H7 (cell line): ENCODE measurements at regions not wholly inside any gene's neighbourhood (a gene's known extent, or its start where the extent isn't known, plus 50 kb on each side); places are given as distances from the start of the nearest gene placed in this dataset.

ENCODE experiments used
- DNase-seq: peaks from one replicate; pipeline ENCODE4 v3.0.0; 2012
- H3K27me3 ChIP-seq: 2 replicates; pipeline ENCODE4 v1.6.0; 2011; ENCODE audit warnings: mild to moderate bottlenecking, low read length; ENCODE audit not compliant: control insufficient read depth, insufficient read depth
- H3K36me3 ChIP-seq: replicated peaks from 2 replicates; pipeline ENCODE4 v1.5.1; 2011; ENCODE audit warnings: low read length; ENCODE audit not compliant: control insufficient read depth, insufficient read depth
- H3K4me3 ChIP-seq: 2 replicates; pipeline ENCODE4 v1.5.1; 2011; ENCODE audit warnings: low read depth, mild to moderate bottlenecking, control low read depth, low read length, moderate library complexity; ENCODE audit not compliant: insufficient read depth

DNA sequence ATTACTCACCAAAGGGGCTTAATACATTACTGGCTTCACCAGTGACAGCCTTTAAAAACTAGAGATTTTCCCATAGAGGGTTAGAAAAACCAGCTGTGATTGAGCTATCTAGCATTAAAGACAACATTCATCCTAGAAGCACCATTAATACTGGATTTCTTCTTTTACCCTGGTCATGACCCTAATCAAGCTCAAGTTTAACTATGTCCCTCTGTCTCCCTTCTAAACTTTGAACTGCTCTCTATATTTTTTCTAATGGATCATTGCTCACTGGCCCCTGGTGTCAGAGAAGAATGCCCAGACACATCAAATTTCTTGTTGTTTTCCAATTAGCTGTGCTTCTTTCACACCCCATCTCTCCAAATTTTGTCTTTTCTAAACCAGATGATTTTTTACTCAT lies 1101.3 kb downstream of the XPNPEP1 start:
- Histone ChIP-seq H3K4me3 (no peak overlapping the region), H3K27me3 (no peaks in the 10 kb centered on the region), H3K36me3 (no peaks in the 10 kb centered on the region)
- no peak for DNase-seq

DNA sequence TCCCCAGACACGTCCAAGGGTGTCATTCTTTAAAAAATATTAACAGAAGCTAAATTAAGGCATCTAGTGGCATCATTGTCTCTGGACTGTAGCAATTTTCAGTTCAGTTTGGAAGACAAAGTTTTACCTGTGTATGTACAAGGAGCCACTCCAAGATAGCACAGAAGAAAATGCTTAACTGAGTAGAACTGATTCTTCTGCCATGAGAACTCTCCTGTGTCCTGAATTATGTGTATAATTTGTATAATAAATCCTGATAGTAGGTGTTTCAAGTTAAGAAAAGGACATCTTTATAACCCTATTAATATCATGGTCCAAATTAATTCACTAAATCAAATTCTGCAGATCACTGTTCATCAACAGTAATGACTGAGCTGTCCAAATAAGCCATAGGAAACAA lies 1104.0 kb downstream of the XPNPEP1 start:
- Histone ChIP-seq H3K27me3 (no peaks in the 10 kb centered on the region), H3K4me3 (no peak overlapping the region), H3K36me3 (no peaks in the 10 kb centered on the region)
- no peak for DNase-seq

DNA sequence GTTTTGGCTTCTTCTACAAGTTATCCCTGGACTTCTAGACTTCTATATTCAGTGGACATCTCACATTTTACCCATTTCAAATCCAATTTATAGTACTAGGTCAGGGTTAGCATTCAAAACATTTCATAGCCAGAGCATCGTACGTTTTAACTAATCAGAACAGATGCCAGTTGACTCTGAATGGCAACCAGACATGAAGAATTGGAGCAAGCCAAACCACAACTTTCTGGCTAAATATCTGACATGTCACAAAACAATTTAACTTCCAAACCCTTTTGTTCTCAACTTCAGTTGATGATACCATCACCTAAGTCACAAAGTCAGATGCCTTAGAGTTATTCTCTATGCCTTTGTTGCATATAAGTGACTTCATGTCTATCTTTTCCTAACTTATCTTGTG lies 1105.7 kb downstream of the XPNPEP1 start:
- Histone ChIP-seq H3K4me3 (no peak overlapping the region), H3K36me3 (no peaks in the 10 kb centered on the region), H3K27me3 (no peaks in the 10 kb centered on the region)
- no peak for DNase-seq

DNA sequence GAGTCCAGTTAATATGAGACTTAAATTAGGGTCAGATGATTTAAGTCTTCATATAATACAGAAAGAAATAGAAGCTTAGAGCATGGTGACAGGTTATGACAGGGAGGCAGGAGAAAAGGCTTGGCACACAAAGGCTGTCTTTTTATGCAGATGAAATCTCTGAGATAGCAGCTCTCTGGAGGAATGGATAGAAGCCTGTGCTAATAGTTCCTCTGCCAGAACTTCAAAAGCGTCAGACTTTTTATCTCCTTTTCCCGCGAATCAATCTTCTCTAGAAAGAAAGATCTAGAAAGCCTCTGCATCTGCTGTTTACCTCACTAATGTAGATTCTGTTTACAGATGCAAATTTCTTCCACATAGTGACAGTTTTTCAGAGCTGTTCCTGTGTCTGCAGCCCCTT lies 1106.2 kb downstream of the XPNPEP1 start:
- no peaks in the 10 kb centered on the region for H3K36me3 ChIP-seq
- H3K4me3 ChIP-seq = no peak overlapping the region
- DNase-seq = no peak
- H3K27me3 ChIP-seq = no peaks in the 10 kb centered on the region

DNA sequence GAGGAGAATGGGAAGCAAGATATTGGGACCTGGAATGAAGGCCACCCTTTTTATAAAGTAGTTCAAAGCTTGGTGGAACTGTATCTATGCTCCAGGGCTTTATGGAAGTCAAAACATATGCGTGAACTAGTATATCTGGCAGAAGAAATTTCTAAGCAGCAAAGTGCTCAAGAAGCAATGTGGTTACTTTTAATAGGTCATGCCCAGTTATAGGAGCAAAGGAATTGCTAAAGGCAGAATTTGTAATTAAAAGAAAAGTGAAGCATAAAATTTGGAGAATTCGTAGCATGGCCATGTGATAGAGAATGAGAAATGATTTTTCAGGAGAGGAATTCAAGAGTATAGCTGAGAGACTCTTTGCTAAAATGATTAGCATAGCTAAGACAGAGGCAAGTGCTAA lies 1110.4 kb downstream of the XPNPEP1 start:
- no peak for DNase-seq
- H3K27me3 ChIP-seq = no peaks in the 10 kb centered on the region
- H3K4me3 ChIP-seq = no peak overlapping the region
- no peaks in the 10 kb centered on the region for H3K36me3 ChIP-seq

DNA sequence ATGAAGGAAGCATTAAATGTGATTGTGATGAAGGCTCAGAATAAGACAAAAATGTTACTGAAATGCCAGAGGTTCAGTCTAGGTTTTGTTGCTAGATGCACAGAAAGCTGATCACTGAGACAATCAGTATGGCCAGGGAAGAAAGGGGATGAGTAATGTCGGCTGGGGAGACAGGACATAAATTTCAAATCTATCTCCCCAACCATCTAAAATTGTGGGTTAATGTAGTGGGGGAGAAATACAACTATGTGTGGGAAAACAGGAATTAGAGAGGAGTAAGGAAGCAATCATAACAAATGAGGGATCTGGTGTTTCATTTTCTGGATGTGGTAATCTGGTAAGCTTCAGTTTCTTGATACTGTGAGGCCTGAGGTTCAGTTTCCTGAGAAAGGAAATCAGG lies 1111.0 kb downstream of the XPNPEP1 start:
- Histone ChIP-seq H3K36me3 (no peaks in the 10 kb centered on the region), H3K27me3 (no peaks in the 10 kb centered on the region), H3K4me3 (no peak overlapping the region)
- no peak for DNase-seq

DNA sequence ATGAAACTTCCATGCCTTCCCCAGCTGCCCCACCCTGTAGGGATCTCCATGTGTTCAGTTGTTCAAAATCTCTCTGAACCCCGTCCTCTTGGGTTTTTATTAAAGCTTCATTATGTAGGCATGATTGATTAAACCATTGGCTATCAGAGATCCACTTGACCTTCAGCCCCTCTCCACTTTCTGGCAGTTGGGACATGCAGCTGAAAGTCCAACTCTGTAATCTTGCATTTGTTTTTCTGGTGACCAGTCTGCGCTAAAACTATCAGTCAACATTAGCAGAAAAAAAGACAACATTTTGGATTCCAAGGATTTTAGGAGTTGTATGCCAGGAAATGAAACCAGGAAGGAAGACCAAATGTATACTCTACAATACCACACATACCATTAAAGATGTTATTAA lies 1115.1 kb downstream of the XPNPEP1 start:
- no peak for DNase-seq
- Histone ChIP-seq H3K4me3 (no peak overlapping the region), H3K36me3 (no peaks in the 10 kb centered on the region), H3K27me3 (no peaks in the 10 kb centered on the region)

DNA sequence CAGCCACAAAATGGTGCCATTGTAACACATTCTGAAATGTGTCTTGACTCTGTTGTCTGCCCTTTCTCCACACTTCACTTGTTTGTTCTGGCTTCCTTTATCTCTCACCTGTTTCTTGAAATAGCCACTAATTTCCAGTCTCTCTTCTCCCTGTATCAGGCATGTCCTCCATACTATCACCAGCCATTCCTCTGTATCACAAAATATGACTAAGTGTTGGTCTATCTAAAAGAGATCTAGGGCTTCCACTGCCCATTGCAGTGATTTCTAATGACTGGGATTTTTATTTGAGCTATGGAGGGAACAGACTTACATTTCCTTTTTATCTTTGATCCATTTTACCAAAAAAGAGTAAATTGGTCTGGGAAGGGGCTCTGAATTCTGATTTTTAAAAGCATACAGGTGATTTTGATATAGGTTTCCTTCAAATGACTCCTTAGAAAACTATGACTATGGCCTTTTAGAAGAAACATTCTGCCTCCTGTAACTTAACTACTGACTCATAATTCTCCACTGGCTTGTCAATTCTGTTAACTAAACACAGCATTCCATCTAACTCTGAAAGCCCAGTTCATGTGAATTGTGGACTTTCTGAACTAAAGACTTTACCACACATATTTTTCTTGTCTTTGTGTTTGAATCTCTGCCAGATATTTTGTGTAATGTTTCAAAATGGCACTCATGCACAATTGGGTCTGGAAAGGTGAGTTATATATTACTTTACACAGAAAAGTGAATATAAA lies 1121.4 kb downstream of the XPNPEP1 start:
- no peak overlapping the region for H3K4me3 ChIP-seq
- no peak for DNase-seq
- H3K36me3 ChIP-seq = no peaks in the 10 kb centered on the region
- H3K27me3 ChIP-seq = no peaks in the 10 kb centered on the region

DNA sequence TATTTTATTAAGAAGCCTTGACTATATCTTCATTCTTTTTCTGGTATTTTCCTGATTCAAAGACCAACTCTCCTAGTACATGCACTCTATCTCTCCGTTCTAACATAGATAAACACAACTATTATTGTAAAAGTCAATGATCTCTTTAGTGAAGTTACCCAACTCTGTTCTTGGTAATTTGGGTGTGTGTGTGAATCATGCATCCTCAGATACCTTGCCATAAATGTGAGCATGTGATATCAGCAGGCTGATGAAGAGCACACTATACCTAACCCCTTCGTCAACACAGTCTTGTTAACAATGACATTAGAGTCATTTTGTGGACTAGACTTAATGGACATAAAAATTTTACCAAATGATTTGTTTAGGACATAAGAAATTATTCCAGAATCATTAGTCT lies 1122.1 kb downstream of the XPNPEP1 start:
- H3K36me3 ChIP-seq = no peaks in the 10 kb centered on the region
- DNase-seq = no peak
- no peaks in the 10 kb centered on the region for H3K27me3 ChIP-seq
- no peak overlapping the region for H3K4me3 ChIP-seq

DNA sequence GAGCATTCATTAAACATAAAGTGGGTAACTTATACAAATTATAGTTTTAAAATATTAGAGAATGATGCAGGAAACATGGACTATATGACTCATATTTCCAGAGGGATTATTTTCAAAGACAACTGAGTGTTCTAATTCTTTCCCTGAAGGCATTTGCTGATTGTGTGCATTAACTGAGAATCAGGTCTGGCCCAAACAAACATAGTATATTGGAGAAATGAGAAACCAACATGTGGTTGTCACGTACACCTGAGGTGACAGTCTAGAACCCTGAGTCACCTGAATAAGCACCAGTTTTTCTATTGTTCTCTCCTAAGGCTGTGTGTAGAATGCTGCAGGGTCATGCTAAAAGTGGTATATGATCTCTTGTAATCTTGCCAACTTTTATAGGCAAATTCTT lies 1125.7 kb downstream of the XPNPEP1 start:
- Histone ChIP-seq H3K4me3 (no peak overlapping the region), H3K36me3 (no peaks in the 10 kb centered on the region), H3K27me3 (no peaks in the 10 kb centered on the region)
- DNase-seq = no peak

DNA sequence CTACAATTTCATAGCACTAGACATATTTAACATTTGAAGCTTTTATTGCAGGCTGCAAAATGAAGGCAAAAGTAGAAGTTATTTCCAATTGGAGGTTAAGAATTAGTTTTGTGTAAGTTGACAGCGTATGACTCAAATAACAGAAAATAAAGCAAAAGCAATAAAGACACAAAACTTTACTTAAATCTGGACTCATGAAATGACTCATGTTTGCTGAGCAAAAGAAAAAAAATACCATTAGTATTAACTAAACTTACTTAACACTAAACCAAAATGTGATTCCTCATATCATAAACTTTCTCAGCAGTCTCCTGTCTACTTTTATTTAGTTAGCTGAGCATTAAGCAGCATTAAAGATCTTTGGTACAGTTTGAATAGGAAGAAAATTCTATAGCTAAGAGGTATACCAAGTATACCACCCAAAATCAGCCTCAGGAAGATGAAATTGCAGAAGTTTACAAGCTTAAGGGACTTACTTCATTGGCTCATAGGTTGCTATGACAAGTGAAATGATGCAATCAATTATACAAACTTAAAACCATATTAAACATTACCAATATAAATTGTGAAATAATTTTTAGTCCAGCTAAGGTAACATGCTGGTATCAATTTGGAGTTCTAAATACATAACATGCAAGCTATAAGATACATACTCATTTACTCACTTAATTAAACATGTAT lies 1131.4 kb downstream of the XPNPEP1 start:
- Histone ChIP-seq H3K27me3 (no peaks in the 10 kb centered on the region), H3K36me3 (no peaks in the 10 kb centered on the region), H3K4me3 (no peak overlapping the region)
- DNase-seq = no peak

DNA sequence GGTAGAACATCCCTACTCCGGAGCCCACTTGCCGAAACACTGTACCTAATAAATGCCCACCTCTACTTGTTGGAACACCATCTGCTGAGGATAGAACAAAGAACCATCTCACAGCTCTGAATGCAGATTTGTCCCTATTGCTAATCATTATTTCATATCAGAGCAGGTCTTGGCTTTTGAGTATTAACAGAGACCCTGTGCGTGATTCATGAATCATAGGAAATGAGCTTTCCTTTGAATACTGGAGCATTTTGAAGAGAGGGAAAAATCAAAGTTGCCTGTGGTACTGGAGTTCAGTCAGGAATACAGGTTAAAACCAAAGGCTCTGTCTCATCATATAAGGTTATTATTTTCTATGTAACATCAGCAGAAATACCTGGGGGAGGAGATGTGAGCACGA lies 1132.3 kb downstream of the XPNPEP1 start:
- no peak for DNase-seq
- no peak overlapping the region for H3K4me3 ChIP-seq

DNA sequence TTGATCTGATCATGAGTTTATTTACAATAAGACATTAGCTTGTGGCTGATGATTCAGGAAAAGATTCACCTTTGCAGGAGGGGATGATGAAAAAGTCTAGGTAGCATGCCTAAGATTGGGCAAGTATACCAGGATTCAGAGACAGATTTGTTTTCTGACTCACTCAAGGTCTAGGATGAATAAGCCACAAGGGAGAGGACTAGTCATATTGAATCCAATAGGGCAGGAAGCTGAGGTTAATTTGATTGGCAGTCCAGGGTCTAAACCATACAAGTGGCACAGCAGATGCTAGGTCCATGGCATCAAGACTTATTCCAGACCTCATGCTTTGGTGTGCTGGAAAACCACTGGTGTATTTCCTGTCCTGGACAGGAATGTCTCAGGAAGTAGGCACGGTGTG lies 1133.4 kb downstream of the XPNPEP1 start:
- no peak for DNase-seq
- Histone ChIP-seq H3K27me3 (no peaks in the 10 kb centered on the region), H3K36me3 (no peaks in the 10 kb centered on the region), H3K4me3 (no peak overlapping the region)

More for the DNA sequence above, 1132.3 kb downstream of the XPNPEP1 start:
- no peaks in the 10 kb centered on the region for H3K36me3 ChIP-seq
- H3K27me3 ChIP-seq = no peaks in the 10 kb centered on the region

DNA sequence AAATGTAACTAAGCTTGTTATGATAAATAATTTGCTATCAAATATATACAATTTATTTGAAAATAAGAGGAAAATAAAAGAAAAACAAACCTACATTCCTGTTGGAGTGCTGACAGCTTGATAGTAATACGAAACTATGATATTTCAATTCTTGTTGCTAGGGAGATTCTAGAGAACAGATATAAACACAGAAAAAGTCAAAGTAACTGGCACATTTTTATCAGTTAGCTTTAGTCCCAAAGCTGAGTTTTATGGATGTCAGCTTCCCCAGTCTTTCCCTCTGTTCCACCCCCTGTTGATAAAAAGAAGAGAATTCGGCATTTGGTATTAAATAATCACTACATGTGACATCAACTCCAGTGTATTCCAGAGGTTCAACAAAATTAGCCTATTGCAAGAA lies 1134.0 kb downstream of the XPNPEP1 start:
- no peaks in the 10 kb centered on the region for H3K27me3 ChIP-seq
- no peak overlapping the region for H3K4me3 ChIP-seq
- no peaks in the 10 kb centered on the region for H3K36me3 ChIP-seq
- no peak for DNase-seq

DNA sequence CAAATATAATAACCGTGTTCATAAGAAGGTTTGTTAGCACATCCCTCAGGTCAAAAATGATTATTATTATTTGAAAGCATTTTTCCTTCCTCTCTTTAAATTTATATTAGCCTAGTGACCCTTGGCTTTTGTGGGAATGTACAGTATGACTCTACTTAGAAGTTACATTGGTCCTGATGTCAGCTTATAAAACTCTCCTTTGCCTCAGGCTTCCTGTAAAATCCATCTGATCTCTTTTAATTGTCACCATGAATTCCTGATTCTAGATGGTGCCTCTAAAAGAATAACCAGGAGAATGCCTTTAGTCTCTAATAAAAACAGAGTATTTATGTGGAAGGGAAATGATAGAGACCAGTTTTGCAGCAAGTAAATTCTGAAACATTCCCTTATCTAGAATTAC lies 1134.4 kb downstream of the XPNPEP1 start:
- DNase-seq = no peak
- Histone ChIP-seq H3K4me3 (no peak overlapping the region), H3K27me3 (no peaks in the 10 kb centered on the region), H3K36me3 (no peaks in the 10 kb centered on the region)
